ENCODE measurements at regions not wholly inside any gene's neighbourhood (a gene's known extent, or its start where the extent isn't known, plus 50 kb on each side); places are given as distances from the start of the nearest gene placed in this dataset.

DNA sequence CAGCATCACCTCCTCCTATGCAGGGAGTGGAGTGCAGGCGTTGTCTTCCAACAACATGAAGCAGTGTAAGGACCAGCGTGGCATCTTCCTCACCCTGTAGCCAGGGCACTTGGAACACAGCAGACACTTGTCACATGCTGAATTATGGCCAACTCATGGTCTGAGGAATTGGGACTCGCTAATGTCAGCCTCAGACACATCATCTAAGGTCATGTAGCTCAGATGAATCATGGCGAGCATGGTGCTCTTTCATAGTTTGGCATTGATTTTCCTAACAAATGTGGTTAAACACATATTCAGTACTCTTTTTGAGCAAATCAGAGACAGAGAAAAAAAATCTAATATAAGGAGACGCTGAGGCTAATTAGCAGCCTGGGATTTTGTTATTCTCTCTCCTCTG lies 99.6 kb upstream of the SGCG start:
- Mint-ChIP-seq H3K9me3 (no peaks in the 10 kb centered on the region), H3K27me3 (no peaks in the 10 kb centered on the region), H3K36me3 (ENCODE audit: low read depth) (no peaks in the 10 kb centered on the region), H3K4me3 (no peak overlapping the region), H3K4me1 (no peaks in the 10 kb centered on the region), H3K27ac (no peak overlapping the region)
- no peak for ATAC-seq (ENCODE audit: low read depth)
- TF ChIP-seq, protein P1, sequence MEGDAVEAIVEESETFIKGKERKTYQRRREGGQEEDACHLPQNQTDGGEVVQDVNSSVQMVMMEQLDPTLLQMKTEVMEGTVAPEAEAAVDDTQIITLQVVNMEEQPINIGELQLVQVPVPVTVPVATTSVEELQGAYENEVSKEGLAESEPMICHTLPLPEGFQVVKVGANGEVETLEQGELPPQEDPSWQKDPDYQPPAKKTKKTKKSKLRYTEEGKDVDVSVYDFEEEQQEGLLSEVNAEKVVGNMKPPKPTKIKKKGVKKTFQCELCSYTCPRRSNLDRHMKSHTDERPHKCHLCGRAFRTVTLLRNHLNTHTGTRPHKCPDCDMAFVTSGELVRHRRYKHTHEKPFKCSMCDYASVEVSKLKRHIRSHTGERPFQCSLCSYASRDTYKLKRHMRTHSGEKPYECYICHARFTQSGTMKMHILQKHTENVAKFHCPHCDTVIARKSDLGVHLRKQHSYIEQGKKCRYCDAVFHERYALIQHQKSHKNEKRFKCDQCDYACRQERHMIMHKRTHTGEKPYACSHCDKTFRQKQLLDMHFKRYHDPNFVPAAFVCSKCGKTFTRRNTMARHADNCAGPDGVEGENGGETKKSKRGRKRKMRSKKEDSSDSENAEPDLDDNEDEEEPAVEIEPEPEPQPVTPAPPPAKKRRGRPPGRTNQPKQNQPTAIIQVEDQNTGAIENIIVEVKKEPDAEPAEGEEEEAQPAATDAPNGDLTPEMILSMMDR (IDR thresholded peaks at IDR 0.05): no peak
- POLR2A ChIA-PET: no interaction called here
- CTCF ChIA-PET: no interaction called here
- DNase-seq: no peak
- intact Hi-C loops (cut with micrococcal nuclease): no loop called here

DNA sequence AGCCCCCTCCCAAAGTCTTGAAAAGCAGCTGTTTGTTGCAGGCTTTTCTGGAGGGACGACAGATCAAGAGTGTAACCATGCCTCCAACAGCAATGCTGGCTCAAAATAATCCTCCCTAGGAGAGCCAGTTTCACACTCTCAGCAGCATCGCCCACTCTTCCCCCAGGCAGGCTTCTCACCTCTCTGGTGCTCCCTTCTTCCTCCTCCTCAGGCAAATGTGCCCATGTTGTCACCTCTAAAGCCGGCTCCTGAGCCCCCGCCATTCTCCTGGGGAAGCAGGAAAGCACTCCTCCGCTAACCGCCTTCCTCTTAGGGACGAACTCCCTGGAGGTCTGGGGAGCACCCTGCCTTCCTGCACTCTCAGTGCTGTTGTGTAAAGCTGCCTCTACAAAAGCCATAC lies 98.9 kb upstream of the SGCG start:
- ChIA-PET POLR2A (no interaction called here), CTCF (no interaction called here)
- no peak for ATAC-seq (ENCODE audit: low read depth)
- TF ChIP-seq, protein P1 (IDR thresholded peaks at IDR 0.05): no peak
- intact Hi-C loops (cut with micrococcal nuclease): no loop called here
- Mint-ChIP-seq H3K36me3 (ENCODE audit: low read depth) (no peaks in the 10 kb centered on the region), H3K27me3 (no peaks in the 10 kb centered on the region), H3K27ac (no peak overlapping the region), H3K4me1 (no peaks in the 10 kb centered on the region), H3K4me3 (no peak overlapping the region), H3K9me3 (no peaks in the 10 kb centered on the region)
- DNase-seq: no peak

DNA sequence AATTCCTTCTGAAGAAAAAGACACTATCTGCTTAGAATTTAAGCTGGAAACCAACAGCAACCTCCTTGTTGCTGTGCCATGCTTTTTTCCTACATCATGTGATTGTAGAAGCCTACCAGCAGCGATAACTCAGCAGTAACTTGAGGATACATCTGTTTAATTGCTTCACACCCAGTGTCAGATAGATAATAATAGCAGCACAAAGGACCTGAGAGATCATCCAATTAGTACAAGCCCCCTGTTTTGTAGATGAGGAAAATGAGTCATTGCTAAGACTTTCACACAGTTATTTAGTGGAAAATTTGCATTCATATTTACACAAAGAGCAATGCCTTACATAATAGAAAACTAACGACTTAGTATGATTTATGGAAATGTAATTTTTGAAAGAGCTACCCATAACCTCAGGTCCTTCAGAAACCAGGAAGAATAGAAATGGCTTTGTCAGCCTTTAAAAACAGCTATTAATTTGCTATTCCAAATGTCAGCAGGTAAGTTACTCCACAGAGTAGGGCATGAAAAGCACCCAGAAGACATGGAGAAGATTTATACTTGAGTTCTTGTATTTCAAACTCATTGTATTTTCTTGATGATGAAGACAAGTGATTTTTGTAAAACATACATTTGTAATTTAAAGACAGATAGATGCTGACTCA lies 93.7 kb upstream of the SGCG start:
- no peak overlapping the region for H3K27ac Mint-ChIP-seq
- CTCF ChIA-PET: interaction anchor here (1.6 kb wide), 1 partner anchor 10 kb away, joined by 3 read pairs; no protein-coding TSS in a partner anchor

DNA sequence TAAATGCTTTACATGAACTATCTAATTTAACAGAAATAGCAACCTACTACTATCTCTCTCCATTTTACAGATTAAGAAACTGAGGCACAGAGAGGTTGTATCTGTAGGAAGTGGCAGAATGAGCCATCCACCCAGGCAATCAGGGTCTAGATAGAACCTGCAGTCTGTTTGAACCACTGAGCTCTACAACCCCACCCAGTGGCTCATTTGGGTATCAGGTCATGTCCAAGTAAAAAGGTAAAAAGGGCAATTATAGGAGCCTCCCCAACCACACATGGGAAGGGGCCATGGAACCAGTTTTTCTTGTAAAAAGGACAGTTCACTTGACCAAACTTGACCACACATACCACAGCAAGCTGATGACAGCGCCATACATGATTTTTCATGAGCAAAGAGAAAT lies 92.9 kb upstream of the SGCG start:
- CTCF ChIA-PET: interaction anchor here (1.6 kb wide), 1 partner anchor 10 kb away, joined by 3 read pairs; no protein-coding TSS in a partner anchor
- POLR2A ChIA-PET: no interaction called here
- Mint-ChIP-seq H3K27me3 (no peaks in the 10 kb centered on the region), H3K9me3 (no peaks in the 10 kb centered on the region), H3K27ac (no peak overlapping the region), H3K4me3 (no peak overlapping the region), H3K36me3 (ENCODE audit: low read depth) (no peaks in the 10 kb centered on the region), H3K4me1 (no peaks in the 10 kb centered on the region)
- intact Hi-C loops (cut with micrococcal nuclease): loop anchor here (2.0 kb wide), 1 partner anchor 1463 kb away; no protein-coding TSS in a partner anchor
- ATAC-seq (ENCODE audit: low read depth) (no peak), DNase-seq (no peak)
- TF ChIP-seq, protein P1 (IDR thresholded peaks at IDR 0.05): no peak

More for the DNA sequence above, 93.7 kb upstream of the SGCG start:
- H3K9me3 Mint-ChIP-seq: no peaks in the 10 kb centered on the region
- no peaks in the 10 kb centered on the region for H3K4me1 Mint-ChIP-seq
- H3K4me3 Mint-ChIP-seq: no peak overlapping the region
- DNase-seq (no peak), ATAC-seq (ENCODE audit: low read depth) (no peak)
- no peaks in the 10 kb centered on the region for H3K27me3 Mint-ChIP-seq
- intact Hi-C loops (cut with micrococcal nuclease): no loop called here
- TF ChIP-seq, protein P1 (IDR thresholded peaks at IDR 0.05): no peak
- POLR2A ChIA-PET: no interaction called here
- H3K36me3 Mint-ChIP-seq (ENCODE audit: low read depth): no peaks in the 10 kb centered on the region

DNA sequence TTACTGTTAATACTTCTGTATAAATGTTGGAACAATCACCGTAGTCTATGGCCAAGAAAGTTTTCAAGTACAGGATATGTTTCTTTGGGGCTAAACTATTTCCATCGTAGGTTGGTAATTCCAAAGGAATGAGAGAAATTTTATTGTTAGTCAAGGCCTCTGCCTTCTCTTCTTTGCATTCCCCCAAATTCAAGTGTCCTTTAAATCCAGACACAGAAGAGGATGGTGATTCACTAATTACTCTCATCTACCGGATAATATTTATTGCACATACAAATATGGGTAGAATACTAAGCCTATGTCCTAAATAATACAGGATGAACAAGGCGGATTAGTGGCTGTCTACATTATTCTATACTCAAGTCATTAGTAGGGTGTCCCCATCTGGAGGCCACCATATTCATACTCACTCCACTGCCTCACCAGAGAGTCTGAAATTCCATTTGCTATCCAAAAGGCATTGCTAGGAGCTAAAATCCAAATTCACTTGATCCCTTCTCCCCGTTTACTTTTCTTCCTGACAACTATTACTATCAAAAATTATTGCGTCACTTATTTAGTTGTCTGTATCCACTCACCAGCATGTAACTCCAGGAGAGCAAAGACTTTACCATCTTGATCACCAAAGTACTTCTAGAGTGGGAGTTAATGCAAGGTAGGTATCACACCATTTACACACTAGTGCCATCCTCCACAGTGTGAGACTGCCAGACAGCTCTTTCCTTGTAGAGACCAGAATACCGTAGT lies 82.4 kb upstream of the SGCG start:
- ChIA-PET CTCF (interaction anchor here (1.0 kb wide), 1 partner anchor 10 kb away, joined by 3 read pairs; no protein-coding TSS in a partner anchor), POLR2A (no interaction called here)
- Mint-ChIP-seq H3K27me3 (no peaks in the 10 kb centered on the region), H3K4me1 (no peaks in the 10 kb centered on the region), H3K36me3 (ENCODE audit: low read depth) (no peaks in the 10 kb centered on the region), H3K9me3 (peaks cover 2% of the 10 kb centered on the region), H3K4me3 (no peak overlapping the region), H3K27ac (no peak overlapping the region)
- TF ChIP-seq, protein P1 (IDR thresholded peaks at IDR 0.05): no peak
- intact Hi-C loops (cut with micrococcal nuclease): no loop called here
- DNase-seq (no peak), ATAC-seq (ENCODE audit: low read depth) (no peak)
